Fibroblast of lung (primary cell): ENCODE measurements at regions not wholly inside any gene's neighbourhood (a gene's known extent, or its start where the extent isn't known, plus 50 kb on each side); places are given as distances from the start of the nearest gene placed in this dataset.

Experiments used
- DNase-seq, 2 donors: peaks; one replicate each; pipeline versions ENCODE4 v3.0.0 to v3.0.0-alpha.2; 2010; ENCODE audit warnings: low read depth in 2 of 2
- H2AFZ ChIP-seq: 2 replicates; pipeline ENCODE4 v1.5.1; 2012; ENCODE audit warnings: low read length, control low read depth, inconsistent platforms
- H3K27ac ChIP-seq: 2 replicates; pipeline ENCODE4 v1.5.1; 2011; ENCODE audit warnings: low read length, control low read depth; ENCODE audit not compliant: insufficient read depth
- H3K27me3 ChIP-seq: 2 replicates; pipeline ENCODE4 v1.5.1; 2011; ENCODE audit warnings: mild to moderate bottlenecking, low read length; ENCODE audit not compliant: control insufficient read depth, insufficient read depth
- H3K36me3 ChIP-seq: 2 replicates; pipeline ENCODE4 v1.5.1; 2011; ENCODE audit warnings: low read length; ENCODE audit not compliant: control insufficient read depth, insufficient read depth
- H3K4me1 ChIP-seq: 2 replicates; pipeline ENCODE4 v1.5.1; 2011; ENCODE audit warnings: low read length; ENCODE audit not compliant: control insufficient read depth, insufficient read depth; ENCODE audit errors: extremely low read depth
- H3K4me2 ChIP-seq: 2 replicates; pipeline ENCODE4 v1.5.1; 2011; ENCODE audit warnings: low read length, control low read depth; ENCODE audit not compliant: insufficient read depth; ENCODE audit errors: extremely low read depth
- H3K4me3 ChIP-seq, 4 experiments: fragments of 200-600 bp in 1 of 4; sonication (generic) in 1 of 4; replicated peaks in 1 of 4; 2 replicates each; pipeline ENCODE4 v1.5.1; 2011 to 2016; ENCODE audit warnings: low read length in 4 of 4, low read depth in 3 of 4, mild to moderate bottlenecking in 3 of 4, control low read depth in 2 of 4, inconsistent platforms in 1 of 4, mixed read lengths in 1 of 4; ENCODE audit not compliant: insufficient read depth in 1 of 4; ENCODE audit errors: control extremely low read depth in 1 of 4
- H3K79me2 ChIP-seq: 2 replicates; pipeline ENCODE4 v1.5.1; 2012; ENCODE audit warnings: mild to moderate bottlenecking, low read length, inconsistent platforms; ENCODE audit not compliant: control insufficient read depth, insufficient read depth
- H3K9ac ChIP-seq: 2 replicates; pipeline ENCODE4 v1.5.1; 2011; ENCODE audit warnings: mild to moderate bottlenecking, low read length, control low read depth; ENCODE audit not compliant: insufficient read depth
- H3K9me3 ChIP-seq: 2 replicates; pipeline ENCODE4 v1.5.1; 2012; ENCODE audit warnings: low read depth, low read length; ENCODE audit not compliant: control insufficient read depth, insufficient read depth
- H4K20me1 ChIP-seq: 2 replicates; pipeline ENCODE4 v1.5.1; 2011; ENCODE audit warnings: low read length; ENCODE audit not compliant: control insufficient read depth, insufficient read depth; ENCODE audit errors: extremely low read depth
- EZH2 ChIP-seq: IDR thresholded peaks from 2 replicates; pipeline ENCODE4 v1.5.1; 2012; ENCODE audit warnings: low read length, control low read depth, mild to moderate bottlenecking; ENCODE audit errors: missing control alignments
- TF ChIP-seq, protein P1 (sequence below), 2 donors: IDR thresholded peaks in 1 of 2; conservative IDR thresholded peaks in 1 of 2; 1 replicate in 1 of 2; 2 replicates in 1 of 2; pipeline ENCODE4 v1.5.1; 2011 to 2012; ENCODE audit warnings: low read length in 2 of 2, control low read depth in 1 of 2, inconsistent platforms in 1 of 2, low read depth in 1 of 2, mild to moderate bottlenecking in 1 of 2

DNA sequence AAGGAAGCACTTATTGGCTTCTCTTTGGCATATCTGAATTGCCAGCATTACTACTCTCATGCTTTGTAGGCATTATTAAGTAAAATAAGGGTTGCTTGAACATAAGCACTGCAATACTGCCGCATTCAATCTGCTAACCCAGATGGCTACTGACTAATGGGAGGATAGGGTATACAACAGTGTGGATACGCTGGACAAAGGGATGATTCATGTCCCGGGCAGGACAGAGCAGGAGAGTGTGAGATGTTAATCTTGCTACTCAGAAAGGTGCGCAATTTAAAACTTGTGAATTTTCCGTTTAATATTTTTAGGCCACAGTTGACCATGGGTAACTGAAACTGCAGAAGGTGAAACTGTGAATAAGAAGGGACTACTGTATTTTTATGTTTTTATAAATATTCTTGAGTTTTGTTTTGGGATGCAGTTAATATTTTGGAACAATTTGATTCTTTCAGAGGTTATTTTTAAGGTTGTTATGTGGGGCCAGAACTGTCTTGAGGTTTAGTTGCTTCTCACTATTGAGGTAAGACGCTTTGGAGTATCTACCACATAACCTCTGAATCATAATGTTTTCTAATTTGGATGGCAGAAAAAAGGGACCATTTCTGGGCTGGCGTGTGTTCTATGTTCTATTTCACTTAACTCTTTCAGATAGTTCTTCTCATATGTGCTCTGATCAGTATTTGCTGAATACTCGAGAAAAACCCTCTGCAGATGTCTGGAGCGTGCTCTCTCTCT, 75.7 kb upstream of the SYPL1 start:
- Histone ChIP-seq H3K9ac (no peak overlapping the region), H2AFZ (no peak overlapping the region), H3K27ac (no peak overlapping the region), H3K4me3 (no peak overlapping the region), H3K4me2 (no peak overlapping the region), H4K20me1 (no peaks in the 10 kb centered on the region), H3K36me3 (no peaks in the 10 kb centered on the region), H3K79me2 (no peaks in the 10 kb centered on the region), H3K4me1 (no peaks in the 10 kb centered on the region), H3K27me3 (no peaks in the 10 kb centered on the region), H3K9me3 (no peaks in the 10 kb centered on the region)
- TF ChIP-seq EZH2 = no peak
- TF ChIP-seq, protein P1, sequence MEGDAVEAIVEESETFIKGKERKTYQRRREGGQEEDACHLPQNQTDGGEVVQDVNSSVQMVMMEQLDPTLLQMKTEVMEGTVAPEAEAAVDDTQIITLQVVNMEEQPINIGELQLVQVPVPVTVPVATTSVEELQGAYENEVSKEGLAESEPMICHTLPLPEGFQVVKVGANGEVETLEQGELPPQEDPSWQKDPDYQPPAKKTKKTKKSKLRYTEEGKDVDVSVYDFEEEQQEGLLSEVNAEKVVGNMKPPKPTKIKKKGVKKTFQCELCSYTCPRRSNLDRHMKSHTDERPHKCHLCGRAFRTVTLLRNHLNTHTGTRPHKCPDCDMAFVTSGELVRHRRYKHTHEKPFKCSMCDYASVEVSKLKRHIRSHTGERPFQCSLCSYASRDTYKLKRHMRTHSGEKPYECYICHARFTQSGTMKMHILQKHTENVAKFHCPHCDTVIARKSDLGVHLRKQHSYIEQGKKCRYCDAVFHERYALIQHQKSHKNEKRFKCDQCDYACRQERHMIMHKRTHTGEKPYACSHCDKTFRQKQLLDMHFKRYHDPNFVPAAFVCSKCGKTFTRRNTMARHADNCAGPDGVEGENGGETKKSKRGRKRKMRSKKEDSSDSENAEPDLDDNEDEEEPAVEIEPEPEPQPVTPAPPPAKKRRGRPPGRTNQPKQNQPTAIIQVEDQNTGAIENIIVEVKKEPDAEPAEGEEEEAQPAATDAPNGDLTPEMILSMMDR (conservative IDR thresholded peaks at IDR 0.05 in 1 of 2, IDR thresholded peaks at IDR 0.05 in 1 of 2; ENCODE audit: low read depth in 1 of 2, low read length in 2 of 2) = no peak
- peak; percentile 17 to 53 for DNase-seq

DNA sequence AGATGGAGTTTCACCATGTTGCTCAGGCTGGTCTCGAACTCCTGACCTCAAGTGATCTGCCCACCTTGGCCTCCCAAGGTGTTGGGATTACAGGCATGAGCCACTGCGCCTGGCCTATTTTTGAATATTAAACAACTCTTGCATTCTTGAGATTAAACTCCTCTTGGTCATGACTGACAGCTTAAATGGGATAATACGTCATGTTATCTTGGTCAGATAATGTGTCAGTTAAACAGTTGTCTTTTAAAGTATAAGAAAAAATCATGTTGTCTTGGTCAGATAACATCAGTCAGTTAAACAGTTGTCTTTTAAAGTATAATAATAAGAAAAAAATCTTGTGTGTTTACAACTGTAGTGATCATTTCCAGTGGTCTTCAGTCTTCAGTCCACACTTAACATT, 73.6 kb upstream of the SYPL1 start:
- no peaks in the 10 kb centered on the region for H3K27me3 ChIP-seq
- no peaks in the 10 kb centered on the region for H3K79me2 ChIP-seq
- no peak overlapping the region for H3K9ac ChIP-seq
- H3K9me3 ChIP-seq = no peaks in the 10 kb centered on the region
- no peak overlapping the region for H2AFZ ChIP-seq
- H4K20me1 ChIP-seq = no peaks in the 10 kb centered on the region
- DNase-seq = no peak
- H3K4me1 ChIP-seq = no peaks in the 10 kb centered on the region
- no peak overlapping the region for H3K4me3 ChIP-seq
- H3K27ac ChIP-seq = no peak overlapping the region
- H3K4me2 ChIP-seq = no peak overlapping the region
- TF ChIP-seq EZH2 = no peak
- TF ChIP-seq, protein P1 (conservative IDR thresholded peaks at IDR 0.05 in 1 of 2, IDR thresholded peaks at IDR 0.05 in 1 of 2; ENCODE audit: low read depth in 1 of 2, low read length in 2 of 2) = no peak
- no peaks in the 10 kb centered on the region for H3K36me3 ChIP-seq

DNA sequence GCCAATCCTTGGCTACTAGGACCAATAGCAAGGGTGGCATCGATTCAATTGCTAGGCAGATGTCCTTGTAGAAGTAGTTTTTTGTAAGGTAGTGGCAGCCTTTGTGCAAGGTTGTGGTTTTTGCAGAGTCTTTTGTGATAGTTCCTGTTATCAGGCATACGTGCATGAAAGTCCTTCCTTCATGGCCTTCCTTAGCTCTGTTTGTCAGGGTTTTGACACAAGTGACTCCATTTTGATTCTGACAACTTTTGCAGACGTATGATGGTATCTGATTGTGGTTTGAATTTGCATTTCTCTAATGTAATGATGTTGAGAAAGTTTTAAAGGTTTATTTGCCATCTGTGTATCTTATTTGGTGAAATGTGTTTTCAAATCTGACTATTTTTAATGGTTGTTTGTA, 71.8 kb upstream of the SYPL1 start:
- Histone ChIP-seq H3K27me3 (no peaks in the 10 kb centered on the region), H3K36me3 (no peaks in the 10 kb centered on the region), H3K27ac (no peak overlapping the region), H2AFZ (no peak overlapping the region), H3K4me3 (no peak overlapping the region), H4K20me1 (no peaks in the 10 kb centered on the region), H3K4me2 (no peak overlapping the region), H3K9ac (no peak overlapping the region), H3K9me3 (no peaks in the 10 kb centered on the region), H3K79me2 (no peaks in the 10 kb centered on the region), H3K4me1 (no peaks in the 10 kb centered on the region)
- TF ChIP-seq, protein P1 (conservative IDR thresholded peaks at IDR 0.05 in 1 of 2, IDR thresholded peaks at IDR 0.05 in 1 of 2; ENCODE audit: low read depth in 1 of 2, low read length in 2 of 2) = no peak
- TF ChIP-seq EZH2 = no peak
- DNase-seq = no peak
